ENCODE measurements at regions not wholly inside any gene's neighbourhood (a gene's known extent, or its start where the extent isn't known, plus 50 kb on each side); places are given as distances from the start of the nearest gene placed in this dataset.

DNA sequence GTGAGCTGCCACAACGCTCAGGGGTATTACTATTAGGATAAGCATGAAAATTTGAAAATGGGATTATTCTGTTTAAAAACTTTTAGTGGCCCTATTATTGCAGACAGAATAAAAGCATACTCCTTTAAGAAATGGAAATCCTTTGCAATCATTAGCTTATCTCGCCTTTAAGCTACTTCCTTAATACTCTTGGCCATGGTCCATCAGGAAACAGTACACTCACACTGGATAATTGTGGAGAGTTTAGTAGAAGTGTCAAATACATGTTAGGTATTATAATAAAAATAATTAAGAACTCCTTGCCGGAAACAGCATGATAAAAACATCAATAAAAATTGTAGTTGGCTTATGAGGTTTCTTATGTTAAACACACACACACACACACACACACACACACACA lies 100.4 kb upstream of the PPFIA2 start (continued):
- TF ChIP-seq, protein P1, sequence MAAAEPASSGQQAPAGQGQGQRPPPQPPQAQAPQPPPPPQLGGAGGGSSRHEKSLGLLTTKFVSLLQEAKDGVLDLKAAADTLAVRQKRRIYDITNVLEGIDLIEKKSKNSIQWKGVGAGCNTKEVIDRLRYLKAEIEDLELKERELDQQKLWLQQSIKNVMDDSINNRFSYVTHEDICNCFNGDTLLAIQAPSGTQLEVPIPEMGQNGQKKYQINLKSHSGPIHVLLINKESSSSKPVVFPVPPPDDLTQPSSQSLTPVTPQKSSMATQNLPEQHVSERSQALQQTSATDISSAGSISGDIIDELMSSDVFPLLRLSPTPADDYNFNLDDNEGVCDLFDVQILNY (CRISPR knock-in tag; IDR thresholded peaks at IDR 0.05), result no peak
- TF ChIP-seq, protein P2, sequence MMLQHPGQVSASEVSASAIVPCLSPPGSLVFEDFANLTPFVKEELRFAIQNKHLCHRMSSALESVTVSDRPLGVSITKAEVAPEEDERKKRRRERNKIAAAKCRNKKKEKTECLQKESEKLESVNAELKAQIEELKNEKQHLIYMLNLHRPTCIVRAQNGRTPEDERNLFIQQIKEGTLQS (CRISPR knock-in tag; conservative IDR thresholded peaks at IDR 0.05), result no peak
- TF ChIP-seq, protein P3, sequence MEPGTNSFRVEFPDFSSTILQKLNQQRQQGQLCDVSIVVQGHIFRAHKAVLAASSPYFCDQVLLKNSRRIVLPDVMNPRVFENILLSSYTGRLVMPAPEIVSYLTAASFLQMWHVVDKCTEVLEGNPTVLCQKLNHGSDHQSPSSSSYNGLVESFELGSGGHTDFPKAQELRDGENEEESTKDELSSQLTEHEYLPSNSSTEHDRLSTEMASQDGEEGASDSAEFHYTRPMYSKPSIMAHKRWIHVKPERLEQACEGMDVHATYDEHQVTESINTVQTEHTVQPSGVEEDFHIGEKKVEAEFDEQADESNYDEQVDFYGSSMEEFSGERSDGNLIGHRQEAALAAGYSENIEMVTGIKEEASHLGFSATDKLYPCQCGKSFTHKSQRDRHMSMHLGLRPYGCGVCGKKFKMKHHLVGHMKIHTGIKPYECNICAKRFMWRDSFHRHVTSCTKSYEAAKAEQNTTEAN (CRISPR knock-in tag; IDR thresholded peaks at IDR 0.05), result no peak
- no peak for TF ChIP-seq ZNF219 (CRISPR knock-in tag; IDR thresholded peaks at IDR 0.05; ENCODE audit: borderline replicate concordance)
- TF ChIP-seq, protein P4, sequence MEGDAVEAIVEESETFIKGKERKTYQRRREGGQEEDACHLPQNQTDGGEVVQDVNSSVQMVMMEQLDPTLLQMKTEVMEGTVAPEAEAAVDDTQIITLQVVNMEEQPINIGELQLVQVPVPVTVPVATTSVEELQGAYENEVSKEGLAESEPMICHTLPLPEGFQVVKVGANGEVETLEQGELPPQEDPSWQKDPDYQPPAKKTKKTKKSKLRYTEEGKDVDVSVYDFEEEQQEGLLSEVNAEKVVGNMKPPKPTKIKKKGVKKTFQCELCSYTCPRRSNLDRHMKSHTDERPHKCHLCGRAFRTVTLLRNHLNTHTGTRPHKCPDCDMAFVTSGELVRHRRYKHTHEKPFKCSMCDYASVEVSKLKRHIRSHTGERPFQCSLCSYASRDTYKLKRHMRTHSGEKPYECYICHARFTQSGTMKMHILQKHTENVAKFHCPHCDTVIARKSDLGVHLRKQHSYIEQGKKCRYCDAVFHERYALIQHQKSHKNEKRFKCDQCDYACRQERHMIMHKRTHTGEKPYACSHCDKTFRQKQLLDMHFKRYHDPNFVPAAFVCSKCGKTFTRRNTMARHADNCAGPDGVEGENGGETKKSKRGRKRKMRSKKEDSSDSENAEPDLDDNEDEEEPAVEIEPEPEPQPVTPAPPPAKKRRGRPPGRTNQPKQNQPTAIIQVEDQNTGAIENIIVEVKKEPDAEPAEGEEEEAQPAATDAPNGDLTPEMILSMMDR (IDR thresholded peaks at IDR 0.05), result no peak
- TF ChIP-seq, protein P5, sequence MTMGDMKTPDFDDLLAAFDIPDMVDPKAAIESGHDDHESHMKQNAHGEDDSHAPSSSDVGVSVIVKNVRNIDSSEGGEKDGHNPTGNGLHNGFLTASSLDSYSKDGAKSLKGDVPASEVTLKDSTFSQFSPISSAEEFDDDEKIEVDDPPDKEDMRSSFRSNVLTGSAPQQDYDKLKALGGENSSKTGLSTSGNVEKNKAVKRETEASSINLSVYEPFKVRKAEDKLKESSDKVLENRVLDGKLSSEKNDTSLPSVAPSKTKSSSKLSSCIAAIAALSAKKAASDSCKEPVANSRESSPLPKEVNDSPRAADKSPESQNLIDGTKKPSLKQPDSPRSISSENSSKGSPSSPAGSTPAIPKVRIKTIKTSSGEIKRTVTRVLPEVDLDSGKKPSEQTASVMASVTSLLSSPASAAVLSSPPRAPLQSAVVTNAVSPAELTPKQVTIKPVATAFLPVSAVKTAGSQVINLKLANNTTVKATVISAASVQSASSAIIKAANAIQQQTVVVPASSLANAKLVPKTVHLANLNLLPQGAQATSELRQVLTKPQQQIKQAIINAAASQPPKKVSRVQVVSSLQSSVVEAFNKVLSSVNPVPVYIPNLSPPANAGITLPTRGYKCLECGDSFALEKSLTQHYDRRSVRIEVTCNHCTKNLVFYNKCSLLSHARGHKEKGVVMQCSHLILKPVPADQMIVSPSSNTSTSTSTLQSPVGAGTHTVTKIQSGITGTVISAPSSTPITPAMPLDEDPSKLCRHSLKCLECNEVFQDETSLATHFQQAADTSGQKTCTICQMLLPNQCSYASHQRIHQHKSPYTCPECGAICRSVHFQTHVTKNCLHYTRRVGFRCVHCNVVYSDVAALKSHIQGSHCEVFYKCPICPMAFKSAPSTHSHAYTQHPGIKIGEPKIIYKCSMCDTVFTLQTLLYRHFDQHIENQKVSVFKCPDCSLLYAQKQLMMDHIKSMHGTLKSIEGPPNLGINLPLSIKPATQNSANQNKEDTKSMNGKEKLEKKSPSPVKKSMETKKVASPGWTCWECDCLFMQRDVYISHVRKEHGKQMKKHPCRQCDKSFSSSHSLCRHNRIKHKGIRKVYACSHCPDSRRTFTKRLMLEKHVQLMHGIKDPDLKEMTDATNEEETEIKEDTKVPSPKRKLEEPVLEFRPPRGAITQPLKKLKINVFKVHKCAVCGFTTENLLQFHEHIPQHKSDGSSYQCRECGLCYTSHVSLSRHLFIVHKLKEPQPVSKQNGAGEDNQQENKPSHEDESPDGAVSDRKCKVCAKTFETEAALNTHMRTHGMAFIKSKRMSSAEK (CRISPR knock-in tag; IDR thresholded peaks at IDR 0.05; ENCODE audit: borderline replicate concordance), result no peak
- TF ChIP-seq FOXK1 (CRISPR knock-in tag; IDR thresholded peaks at IDR 0.05), result no peak

DNA sequence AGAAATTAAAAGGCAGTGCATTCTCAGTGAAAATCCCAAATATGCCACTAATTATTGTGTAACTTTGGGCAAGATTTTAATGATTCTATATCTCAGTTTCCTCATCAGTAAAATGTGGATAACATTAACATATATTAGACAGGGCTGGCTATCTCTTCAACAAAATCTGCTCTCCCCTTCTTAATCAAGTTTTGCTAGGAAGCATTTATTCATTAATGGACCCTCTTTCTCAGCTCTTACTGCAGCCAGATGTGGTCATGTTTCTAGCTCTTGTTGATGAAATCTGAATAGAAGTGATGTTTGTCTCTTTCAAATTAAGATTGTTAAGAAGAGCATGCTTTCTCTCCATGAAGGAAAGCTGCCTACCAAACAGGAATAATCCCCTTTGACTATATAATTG lies 84.4 kb upstream of the PPFIA2 start:
- ChIA-PET CTCF (no interaction called here), POLR2A (interaction anchor here (0.6 kb wide), 1 partner anchor 884 kb away, joined by 3 read pairs; no protein-coding TSS in a partner anchor)
- TF ChIP-seq TEAD1 (CRISPR knock-in tag; IDR thresholded peaks at IDR 0.05) (no peak), NFYB (CRISPR knock-in tag; conservative IDR thresholded peaks at IDR 0.05; ENCODE audit: low read depth) (no peak), KAT7 (CRISPR knock-in tag; IDR thresholded peaks at IDR 0.05; ENCODE audit: borderline replicate concordance) (no peak), ZNF138 (CRISPR knock-in tag; conservative IDR thresholded peaks at IDR 0.05) (no peak), ZNF396 (CRISPR knock-in tag; IDR thresholded peaks at IDR 0.05; ENCODE audit: borderline replicate concordance) (no peak), NR1H2 (CRISPR knock-in tag; IDR thresholded peaks at IDR 0.05) (no peak), NR2C2 (CRISPR knock-in tag; IDR thresholded peaks at IDR 0.05) (no peak), NR3C1 (CRISPR knock-in tag; conservative IDR thresholded peaks at IDR 0.05; ENCODE audit: low read depth) (no peak), NFATC4 (CRISPR knock-in tag; IDR thresholded peaks at IDR 0.05) (no peak), ETV6 (CRISPR knock-in tag; IDR thresholded peaks at IDR 0.05) (no peak)
- TF ChIP-seq, protein P6, sequence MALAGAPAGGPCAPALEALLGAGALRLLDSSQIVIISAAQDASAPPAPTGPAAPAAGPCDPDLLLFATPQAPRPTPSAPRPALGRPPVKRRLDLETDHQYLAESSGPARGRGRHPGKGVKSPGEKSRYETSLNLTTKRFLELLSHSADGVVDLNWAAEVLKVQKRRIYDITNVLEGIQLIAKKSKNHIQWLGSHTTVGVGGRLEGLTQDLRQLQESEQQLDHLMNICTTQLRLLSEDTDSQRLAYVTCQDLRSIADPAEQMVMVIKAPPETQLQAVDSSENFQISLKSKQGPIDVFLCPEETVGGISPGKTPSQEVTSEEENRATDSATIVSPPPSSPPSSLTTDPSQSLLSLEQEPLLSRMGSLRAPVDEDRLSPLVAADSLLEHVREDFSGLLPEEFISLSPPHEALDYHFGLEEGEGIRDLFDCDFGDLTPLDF (CRISPR knock-in tag; IDR thresholded peaks at IDR 0.05), result no peak
- TF ChIP-seq, protein P7, sequence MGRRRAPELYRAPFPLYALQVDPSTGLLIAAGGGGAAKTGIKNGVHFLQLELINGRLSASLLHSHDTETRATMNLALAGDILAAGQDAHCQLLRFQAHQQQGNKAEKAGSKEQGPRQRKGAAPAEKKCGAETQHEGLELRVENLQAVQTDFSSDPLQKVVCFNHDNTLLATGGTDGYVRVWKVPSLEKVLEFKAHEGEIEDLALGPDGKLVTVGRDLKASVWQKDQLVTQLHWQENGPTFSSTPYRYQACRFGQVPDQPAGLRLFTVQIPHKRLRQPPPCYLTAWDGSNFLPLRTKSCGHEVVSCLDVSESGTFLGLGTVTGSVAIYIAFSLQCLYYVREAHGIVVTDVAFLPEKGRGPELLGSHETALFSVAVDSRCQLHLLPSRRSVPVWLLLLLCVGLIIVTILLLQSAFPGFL (CRISPR knock-in tag; IDR thresholded peaks at IDR 0.05; ENCODE audit: borderline replicate concordance), result no peak
- TF ChIP-seq, protein P8, sequence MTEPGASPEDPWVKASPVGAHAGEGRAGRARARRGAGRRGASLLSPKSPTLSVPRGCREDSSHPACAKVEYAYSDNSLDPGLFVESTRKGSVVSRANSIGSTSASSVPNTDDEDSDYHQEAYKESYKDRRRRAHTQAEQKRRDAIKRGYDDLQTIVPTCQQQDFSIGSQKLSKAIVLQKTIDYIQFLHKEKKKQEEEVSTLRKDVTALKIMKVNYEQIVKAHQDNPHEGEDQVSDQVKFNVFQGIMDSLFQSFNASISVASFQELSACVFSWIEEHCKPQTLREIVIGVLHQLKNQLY (CRISPR knock-in tag; IDR thresholded peaks at IDR 0.05), result no peak
- TF ChIP-seq, protein P3 (CRISPR knock-in tag; IDR thresholded peaks at IDR 0.05), result no peak
- TF ChIP-seq, protein P9, sequence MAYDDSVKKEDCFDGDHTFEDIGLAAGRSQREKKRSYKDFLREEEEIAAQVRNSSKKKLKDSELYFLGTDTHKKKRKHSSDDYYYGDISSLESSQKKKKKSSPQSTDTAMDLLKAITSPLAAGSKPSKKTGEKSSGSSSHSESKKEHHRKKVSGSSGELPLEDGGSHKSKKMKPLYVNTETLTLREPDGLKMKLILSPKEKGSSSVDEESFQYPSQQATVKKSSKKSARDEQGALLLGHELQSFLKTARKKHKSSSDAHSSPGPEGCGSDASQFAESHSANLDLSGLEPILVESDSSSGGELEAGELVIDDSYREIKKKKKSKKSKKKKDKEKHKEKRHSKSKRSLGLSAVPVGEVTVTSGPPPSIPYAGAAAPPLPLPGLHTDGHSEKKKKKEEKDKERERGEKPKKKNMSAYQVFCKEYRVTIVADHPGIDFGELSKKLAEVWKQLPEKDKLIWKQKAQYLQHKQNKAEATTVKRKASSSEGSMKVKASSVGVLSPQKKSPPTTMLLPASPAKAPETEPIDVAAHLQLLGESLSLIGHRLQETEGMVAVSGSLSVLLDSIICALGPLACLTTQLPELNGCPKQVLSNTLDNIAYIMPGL (CRISPR knock-in tag; IDR thresholded peaks at IDR 0.05), result no peak

More for the DNA sequence above, 84.4 kb upstream of the PPFIA2 start:
- Mint-ChIP-seq H3K27me3 (ENCODE audit: low read depth) (no peaks in the 10 kb centered on the region), H3K36me3 (no peaks in the 10 kb centered on the region), H3K4me1 (no peaks in the 10 kb centered on the region), H3K9me3 (peaks cover 4% of the 10 kb centered on the region), H3K27ac (no peak overlapping the region), H3K4me3 (no peak overlapping the region)
- no peak for ATAC-seq
- no peak for DNase-seq (ENCODE audit: low spot score)
